GM12878 (cell line): ENCODE measurements at regions not wholly inside any gene's neighbourhood (a gene's known extent, or its start where the extent isn't known, plus 50 kb on each side); places are given as distances from the start of the nearest gene placed in this dataset.

Experiments used
- ATAC-seq: fragments of 200-7000 bp; cut with Tn5 transposase; 3 replicates; pipeline ENCODE4 v1.9.1; 2020; ENCODE audit warnings: mild to moderate bottlenecking, moderate library complexity
- BruUV-seq: library from RNA; stranded (reverse); fragments of 400-500 nt; replicated peaks from 2 replicates; lab custom pipeline; 2021; lab: Mats Ljungman, UMichigan
- CTCF ChIA-PET: fragments of 300-600 bp; sonication (Branson Sonifier 250); formaldehyde crosslinking; extraction: SDS; loops from one replicate; lab custom pipeline; 2021; ENCODE audit warnings: inconsistent platforms; lab: Yijun Ruan, JAX
- POLR2A ChIA-PET: fragments of 350-600 bp; formaldehyde crosslinking; extraction: SDS; loops from one replicate; lab custom pipeline; 2021; ENCODE audit warnings: inconsistent platforms; lab: Charles Lee
- RAD21 ChIA-PET: fragments of 300-600 bp; sonication (Branson Sonifier 250); formaldehyde crosslinking; loops from one replicate; lab custom pipeline; 2023; ENCODE audit warnings: antibody characterized with exemption; ENCODE audit not compliant: unreplicated experiment; lab: Charles Lee
- SMC1A ChIA-PET: fragments of 300-600 bp; sonication (Branson Sonifier 250); formaldehyde crosslinking; loops from one replicate; lab custom pipeline; 2023; ENCODE audit not compliant: unreplicated experiment, uncharacterized antibody; lab: Charles Lee
- DNase-seq: peaks from one replicate; pipeline ENCODE4 v3.0.0-alpha.2; 2011; ENCODE audit warnings: low read depth, low spot score
- FAIRE-seq: peaks from 3 replicates; lab custom pipeline; 2011; peaks lifted over from hg19 to GRCh38; lab: Jason Lieb, UNC
- H2AFZ ChIP-seq: 2 replicates; pipeline ENCODE4 v1.6.0; 2011; ENCODE audit warnings: low read depth, low read length, control low read depth; ENCODE audit not compliant: control insufficient read depth
- H3K27ac ChIP-seq: 2 replicates; pipeline ENCODE4 v1.5.1; 2011; ENCODE audit warnings: control low read depth; ENCODE audit not compliant: control insufficient read depth, insufficient read depth
- H3K27me3 ChIP-seq, 2 experiments: replicated peaks in 1 of 2; 2 replicates each; pipeline versions ENCODE4 v1.6.0 to v1.6.1; 2011; ENCODE audit warnings: low read length in 1 of 2; ENCODE audit not compliant: control insufficient read depth in 2 of 2, insufficient read depth in 2 of 2
- H3K36me3 ChIP-seq, 2 experiments: 2 replicates each; pipeline ENCODE4 v1.5.1; 2011; ENCODE audit warnings: low read length in 1 of 2; ENCODE audit not compliant: control insufficient read depth in 2 of 2, insufficient read depth in 2 of 2
- H3K4me1 ChIP-seq: 2 replicates; pipeline ENCODE4 v1.6.1; 2011; ENCODE audit warnings: mild to moderate bottlenecking, low read length, moderate library complexity, mixed read lengths; ENCODE audit not compliant: control insufficient read depth, insufficient read depth
- H3K4me2 ChIP-seq: 2 replicates; pipeline ENCODE4 v1.6.0; 2011; ENCODE audit warnings: control low read depth; ENCODE audit not compliant: control insufficient read depth, insufficient read depth
- H3K4me3 ChIP-seq: fragments of 200-600 bp; sonication (generic); 2 replicates; pipeline ENCODE4 v1.5.1; 2016
- H3K79me2 ChIP-seq: 2 replicates; pipeline ENCODE4 v1.6.0; 2011; ENCODE audit warnings: low read length; ENCODE audit not compliant: control insufficient read depth, insufficient read depth
- H3K9ac ChIP-seq: 2 replicates; pipeline ENCODE4 v1.8.0; 2011; ENCODE audit warnings: low read length, control low read depth, mixed read lengths; ENCODE audit not compliant: control insufficient read depth, insufficient read depth
- H3K9me3 ChIP-seq: replicated peaks from 3 replicates; pipeline ENCODE4 v1.5.1; 2011; ENCODE audit warnings: mild to moderate bottlenecking, low read length; ENCODE audit not compliant: control insufficient read depth, insufficient read depth
- H4K20me1 ChIP-seq: 2 replicates; pipeline ENCODE4 v1.6.0; 2011; ENCODE audit not compliant: control insufficient read depth, insufficient read depth
- ASH2L ChIP-seq: fragments of 300-600, 200-600 bp; sonication (generic); IDR thresholded peaks from 2 replicates; pipeline ENCODE4 v1.6.1; 2017; ENCODE audit warnings: low read depth, mild to moderate bottlenecking, borderline replicate concordance
- ETV6 ChIP-seq, 2 experiments: fragments of 450-650 bp in 1 of 2; IDR thresholded peaks in 1 of 2; conservative IDR thresholded peaks in 1 of 2; 2 replicates each; pipeline ENCODE4 v1.6.1; 2014; ENCODE audit warnings: antibody characterized with exemption in 1 of 2, borderline replicate concordance in 1 of 2, low read depth in 1 of 2, mild to moderate bottlenecking in 1 of 2, moderate library complexity in 1 of 2
- MEF2B ChIP-seq: fragments of 450-650 bp; IDR thresholded peaks from 2 replicates; pipeline ENCODE4 v1.6.1; 2018; ENCODE audit warnings: mild to moderate bottlenecking, moderate library complexity; ENCODE audit not compliant: partially characterized antibody, poor library complexity, severe bottlenecking
- PAX5 ChIP-seq: IDR thresholded peaks from 2 replicates; pipeline ENCODE4 v1.6.1; 2011; ENCODE audit warnings: low read depth, low read length, borderline replicate concordance
- POLR2AphosphoS2 ChIP-seq: IDR thresholded peaks from 2 replicates; pipeline ENCODE4 v1.6.1; 2011; ENCODE audit warnings: low read depth, mild to moderate bottlenecking, low read length, improper control_type of control experiment, moderate library complexity
- SIX5 ChIP-seq: IDR thresholded peaks from 2 replicates; pipeline ENCODE4 v1.6.1; 2011; ENCODE audit warnings: mild to moderate bottlenecking, low read depth, low read length, moderate library complexity; ENCODE audit not compliant: severe bottlenecking
- SPI1 ChIP-seq: IDR thresholded peaks from 2 replicates; pipeline ENCODE4 v1.6.1; 2011; ENCODE audit warnings: low read depth, mild to moderate bottlenecking, low read length, moderate library complexity, borderline replicate concordance; ENCODE audit not compliant: insufficient read depth
- WGBS: methylation state at CpG from one replicate; pipeline ENCODE4 v1.1.6; 2016; ENCODE audit warnings: low lambda C conversion rate; ENCODE audit not compliant: insufficient replicate concordance, insufficient coverage; ENCODE audit errors: missing lambda C conversion rate; 5-methylcytosine and 5-hydroxymethylcytosine counted together
- in situ Hi-C: fragments of 300-500 bp; cut with MboI; formaldehyde crosslinking; loops from 9 replicates; pipeline ENCODE4 v1.14.3; 2018; ENCODE audit warnings: mixed read lengths
- intact Hi-C: fragments of 100-400 bp; cut with micrococcal nuclease; formaldehyde crosslinking; loops from one replicate; pipeline ENCODE4 v1.14.2; 2022; ENCODE audit not compliant: unreplicated experiment
- TF ChIP-seq, protein P1 (sequence below): IDR thresholded peaks from 2 replicates; pipeline ENCODE4 v1.6.1; 2012; ENCODE audit warnings: low read depth, low read length, improper control_type of control experiment
- TF ChIP-seq, protein P2 (sequence below): fragments of 450-650 bp; formaldehyde crosslinking; IDR thresholded peaks from 2 replicates; pipeline ENCODE4 v1.4.0; 2022; ENCODE audit warnings: mild to moderate bottlenecking, moderate library complexity

DNA sequence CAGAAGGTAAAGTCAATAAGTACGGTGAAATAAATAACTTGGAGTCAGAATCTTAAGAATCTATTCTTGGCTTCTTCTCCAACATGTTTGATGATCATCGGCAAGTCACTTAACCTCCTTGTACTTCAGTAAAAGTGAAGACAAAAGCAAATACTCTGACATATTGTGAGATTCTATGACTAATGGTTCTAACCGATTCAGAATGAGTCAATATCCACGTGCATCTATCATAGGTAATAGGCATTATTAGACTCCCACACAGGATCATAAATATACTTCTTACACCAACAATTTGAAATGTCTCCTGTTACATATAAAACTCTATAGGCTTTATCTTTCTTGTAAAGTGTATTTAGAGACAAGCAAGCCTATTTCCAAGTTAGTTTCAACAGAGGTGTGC, 144.4 kb upstream of the ATXN7L3B start:
- DNase-seq (no peak), ATAC-seq (no peak), FAIRE-seq (no peak)
- ChIA-PET RAD21 (no interaction called here), SMC1A (no interaction called here), POLR2A (no interaction called here), CTCF (interaction anchor here (1.0 kb wide), 1 partner anchor 10 kb away, joined by 3 read pairs; no protein-coding TSS in a partner anchor)
- H3K79me2 ChIP-seq = no peaks in the 10 kb centered on the region
- no peak overlapping the region for H2AFZ ChIP-seq
- H3K9ac ChIP-seq = no peak overlapping the region
- no TSS peak for BruUV-seq
- H3K4me1 ChIP-seq = no peaks in the 10 kb centered on the region
- no peaks in the 10 kb centered on the region for H3K9me3 ChIP-seq
- H3K4me3 ChIP-seq = no peak overlapping the region
- no peaks in the 10 kb centered on the region; a peak in 1 of 4 replicates for H3K27me3 ChIP-seq
- H4K20me1 ChIP-seq = no peaks in the 10 kb centered on the region
- no peak overlapping the region for H3K27ac ChIP-seq
- intact Hi-C loops = no loop called here
- in situ Hi-C loops = no loop called here
- TF ChIP-seq, protein P1, sequence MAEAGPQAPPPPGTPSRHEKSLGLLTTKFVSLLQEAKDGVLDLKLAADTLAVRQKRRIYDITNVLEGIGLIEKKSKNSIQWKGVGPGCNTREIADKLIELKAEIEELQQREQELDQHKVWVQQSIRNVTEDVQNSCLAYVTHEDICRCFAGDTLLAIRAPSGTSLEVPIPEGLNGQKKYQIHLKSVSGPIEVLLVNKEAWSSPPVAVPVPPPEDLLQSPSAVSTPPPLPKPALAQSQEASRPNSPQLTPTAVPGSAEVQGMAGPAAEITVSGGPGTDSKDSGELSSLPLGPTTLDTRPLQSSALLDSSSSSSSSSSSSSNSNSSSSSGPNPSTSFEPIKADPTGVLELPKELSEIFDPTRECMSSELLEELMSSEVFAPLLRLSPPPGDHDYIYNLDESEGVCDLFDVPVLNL = no peak
- TF ChIP-seq PAX5 = no peak
- no peaks in the 10 kb centered on the region for H3K36me3 ChIP-seq
- H3K4me2 ChIP-seq = no peak overlapping the region
- whole genome bisulfite sequencing = 45% methylated on average over 4 of the region's 4 CpGs

DNA sequence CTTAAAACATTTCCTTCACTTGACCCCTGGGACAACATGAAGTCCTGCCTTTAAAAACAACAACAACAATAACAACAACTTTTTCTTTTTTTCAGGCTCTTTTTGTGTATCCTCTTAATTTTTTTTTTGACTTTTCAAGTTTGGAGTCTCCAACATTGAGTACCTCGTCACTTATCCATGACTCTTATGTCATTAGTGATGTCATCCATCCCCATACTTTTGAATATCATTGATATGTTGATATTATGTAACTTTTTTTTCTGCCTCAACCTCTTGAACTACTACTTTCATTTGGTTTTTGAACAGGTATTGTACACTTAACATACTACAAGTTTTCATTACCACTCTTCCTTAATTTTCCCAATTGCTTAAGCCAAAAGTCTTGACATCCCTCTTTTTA, 143.0 kb upstream of the ATXN7L3B start:
- RAD21 ChIA-PET = no interaction called here
- H3K27me3 ChIP-seq = no peaks in the 10 kb centered on the region; a peak in 1 of 4 replicates
- WGBS = 0% methylated on average over 1 of the region's 1 CpG
- no peaks in the 10 kb centered on the region for H4K20me1 ChIP-seq
- FAIRE-seq (no peak), DNase-seq (no peak), ATAC-seq (no peak)
- no peak overlapping the region for H3K4me2 ChIP-seq
- in situ Hi-C loops (no loop called here), intact Hi-C loops (no loop called here)
- H3K4me1 ChIP-seq = no peaks in the 10 kb centered on the region
- no peak overlapping the region for H3K4me3 ChIP-seq
- CTCF ChIA-PET = no interaction called here
- SMC1A ChIA-PET = no interaction called here
- no peaks in the 10 kb centered on the region for H3K79me2 ChIP-seq
- H2AFZ ChIP-seq = no peak overlapping the region
- POLR2A ChIA-PET = no interaction called here
- no peaks in the 10 kb centered on the region for H3K36me3 ChIP-seq
- no peak overlapping the region for H3K27ac ChIP-seq
- H3K9me3 ChIP-seq = no peaks in the 10 kb centered on the region
- no TSS peak for BruUV-seq
- H3K9ac ChIP-seq = no peak overlapping the region
- TF ChIP-seq ASH2L = no peak
- TF ChIP-seq SPI1 = no peak
- no peak for TF ChIP-seq SIX5
- no peak for TF ChIP-seq ETV6 (conservative IDR thresholded peaks at IDR 0.05 in 1 of 2, IDR thresholded peaks at IDR 0.05 in 1 of 2; ENCODE audit: borderline replicate concordance in 1 of 2, low read depth in 1 of 2)
- no peak for TF ChIP-seq POLR2AphosphoS2
- TF ChIP-seq, protein P2, sequence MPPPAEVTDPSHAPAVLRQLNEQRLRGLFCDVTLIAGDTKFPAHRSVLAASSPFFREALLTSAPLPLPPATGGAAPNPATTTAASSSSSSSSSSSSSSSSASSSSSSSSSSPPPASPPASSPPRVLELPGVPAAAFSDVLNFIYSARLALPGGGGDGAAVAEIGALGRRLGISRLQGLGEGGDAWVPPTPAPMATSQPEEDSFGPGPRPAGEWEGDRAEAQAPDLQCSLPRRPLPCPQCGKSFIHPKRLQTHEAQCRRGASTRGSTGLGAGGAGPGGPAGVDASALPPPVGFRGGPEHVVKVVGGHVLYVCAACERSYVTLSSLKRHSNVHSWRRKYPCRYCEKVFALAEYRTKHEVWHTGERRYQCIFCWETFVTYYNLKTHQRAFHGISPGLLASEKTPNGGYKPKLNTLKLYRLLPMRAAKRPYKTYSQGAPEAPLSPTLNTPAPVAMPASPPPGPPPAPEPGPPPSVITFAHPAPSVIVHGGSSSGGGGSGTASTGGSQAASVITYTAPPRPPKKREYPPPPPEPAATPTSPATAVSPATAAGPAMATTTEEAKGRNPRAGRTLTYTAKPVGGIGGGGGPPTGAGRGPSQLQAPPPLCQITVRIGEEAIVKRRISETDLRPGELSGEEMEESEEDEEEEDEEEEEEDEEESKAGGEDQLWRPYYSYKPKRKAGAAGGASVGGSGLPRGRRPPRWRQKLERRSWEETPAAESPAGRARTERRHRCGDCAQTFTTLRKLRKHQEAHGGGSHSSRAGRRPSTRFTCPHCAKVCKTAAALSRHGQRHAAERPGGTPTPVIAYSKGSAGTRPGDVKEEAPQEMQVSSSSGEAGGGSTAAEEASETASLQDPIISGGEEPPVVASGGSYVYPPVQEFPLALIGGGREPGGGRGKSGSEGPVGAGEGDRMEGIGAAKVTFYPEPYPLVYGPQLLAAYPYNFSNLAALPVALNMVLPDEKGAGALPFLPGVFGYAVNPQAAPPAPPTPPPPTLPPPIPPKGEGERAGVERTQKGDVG (CRISPR knock-in tag) = no peak
- TF ChIP-seq MEF2B = no peak
